Neural progenitor cell (in vitro differentiated cells): ENCODE measurements at regions not wholly inside any gene's neighbourhood (a gene's known extent, or its start where the extent isn't known, plus 50 kb on each side); places are given as distances from the start of the nearest gene placed in this dataset.

Experiments used
- EZH2 ChIP-seq: fragments of 200-600 bp; sonication (generic); IDR thresholded peaks from 2 replicates; pipeline ENCODE4 v1.6.1; 2017; ENCODE audit warnings: antibody characterized with exemption, mild to moderate bottlenecking, moderate library complexity
- EZH2phosphoT487 ChIP-seq: fragments of 200-600 bp; sonication (generic); IDR thresholded peaks from 2 replicates; pipeline ENCODE4 v1.6.1; 2017; ENCODE audit warnings: antibody characterized with exemption
- TF ChIP-seq, protein P1 (sequence below): fragments of 200-600 bp; sonication (generic); IDR thresholded peaks from 2 replicates; pipeline ENCODE4 v1.5.1; 2017; ENCODE audit warnings: antibody characterized with exemption, mild to moderate bottlenecking

DNA sequence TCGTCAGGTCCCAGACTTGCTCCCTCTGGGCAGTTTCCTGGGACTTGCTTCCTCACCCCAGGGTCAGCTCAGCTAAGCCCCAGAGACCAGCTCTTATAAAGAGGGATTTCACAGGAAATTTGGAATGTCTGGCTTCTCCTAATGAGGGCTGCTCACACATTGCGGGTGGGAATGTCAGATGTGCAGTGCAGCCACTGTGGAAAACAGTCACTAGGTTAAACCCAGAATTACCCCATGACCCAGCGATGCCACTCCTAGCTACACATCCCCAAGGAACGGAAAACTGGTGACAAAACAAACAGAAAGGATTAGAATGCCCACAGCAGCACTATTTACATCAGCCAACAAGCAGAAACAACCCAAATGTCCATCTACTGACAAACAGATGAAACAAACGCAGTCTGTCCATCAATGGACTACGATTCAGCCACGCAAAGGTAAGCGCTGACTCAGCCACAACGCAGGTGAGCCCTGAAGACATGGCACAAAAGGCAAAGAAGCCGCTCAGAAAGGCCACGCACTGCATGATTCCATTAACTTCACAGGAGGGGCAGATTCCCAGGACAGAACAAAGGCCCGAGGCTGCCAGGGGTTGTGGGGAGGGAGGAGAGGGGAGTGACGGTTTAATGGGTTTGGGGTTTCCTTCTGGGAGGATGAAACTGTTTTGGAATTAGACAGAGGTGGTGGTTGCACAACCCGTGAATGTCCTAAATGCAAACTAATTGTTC lies 63.0 kb downstream of the NCOR2 start:
- TF ChIP-seq, protein P1, sequence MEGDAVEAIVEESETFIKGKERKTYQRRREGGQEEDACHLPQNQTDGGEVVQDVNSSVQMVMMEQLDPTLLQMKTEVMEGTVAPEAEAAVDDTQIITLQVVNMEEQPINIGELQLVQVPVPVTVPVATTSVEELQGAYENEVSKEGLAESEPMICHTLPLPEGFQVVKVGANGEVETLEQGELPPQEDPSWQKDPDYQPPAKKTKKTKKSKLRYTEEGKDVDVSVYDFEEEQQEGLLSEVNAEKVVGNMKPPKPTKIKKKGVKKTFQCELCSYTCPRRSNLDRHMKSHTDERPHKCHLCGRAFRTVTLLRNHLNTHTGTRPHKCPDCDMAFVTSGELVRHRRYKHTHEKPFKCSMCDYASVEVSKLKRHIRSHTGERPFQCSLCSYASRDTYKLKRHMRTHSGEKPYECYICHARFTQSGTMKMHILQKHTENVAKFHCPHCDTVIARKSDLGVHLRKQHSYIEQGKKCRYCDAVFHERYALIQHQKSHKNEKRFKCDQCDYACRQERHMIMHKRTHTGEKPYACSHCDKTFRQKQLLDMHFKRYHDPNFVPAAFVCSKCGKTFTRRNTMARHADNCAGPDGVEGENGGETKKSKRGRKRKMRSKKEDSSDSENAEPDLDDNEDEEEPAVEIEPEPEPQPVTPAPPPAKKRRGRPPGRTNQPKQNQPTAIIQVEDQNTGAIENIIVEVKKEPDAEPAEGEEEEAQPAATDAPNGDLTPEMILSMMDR: no peak
- TF ChIP-seq EZH2phosphoT487: no peak
- no peak for TF ChIP-seq EZH2
